ENCODE measurements at regions not wholly inside any gene's neighbourhood (a gene's known extent, or its start where the extent isn't known, plus 50 kb on each side); places are given as distances from the start of the nearest gene placed in this dataset.

DNA sequence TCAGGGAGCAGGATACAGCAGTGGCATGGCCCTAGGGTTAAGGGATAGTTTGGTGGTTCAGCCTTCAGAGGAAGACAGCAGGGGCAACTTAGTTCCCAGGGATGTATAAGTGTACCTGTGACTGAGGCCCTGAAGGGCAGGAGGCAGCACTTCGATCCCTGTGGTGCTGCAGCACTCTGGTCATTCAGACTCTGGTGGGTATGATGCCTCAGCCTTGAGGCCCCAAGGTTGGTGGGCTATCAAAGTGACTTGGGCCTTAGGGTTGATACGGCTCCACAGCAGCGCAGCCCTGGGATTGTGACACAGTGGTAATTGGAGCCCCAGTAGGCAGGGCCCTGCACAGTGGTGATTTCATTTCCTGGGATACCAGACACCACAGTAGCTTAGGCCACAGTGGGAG is 1703.1 kb downstream of the PCDH7 start:
- H2AFZ ChIP-seq: no peak overlapping the region
- DNase-seq (ENCODE audit: low spot score): no peak
- no peaks in the 10 kb centered on the region for H3K4me1 ChIP-seq (ENCODE audit: insufficient read depth)
- no peaks in the 10 kb centered on the region for H4K20me1 ChIP-seq (ENCODE audit: insufficient read depth, poor library complexity, severe bottlenecking)
- H3K9me3 ChIP-seq (ENCODE audit: low read depth): no peaks in the 10 kb centered on the region
- H3K27ac ChIP-seq: no peak overlapping the region
- no peaks in the 10 kb centered on the region for H3K36me3 ChIP-seq (replicated peaks; ENCODE audit: insufficient read depth, low read depth)
- no peak overlapping the region for H3K4me3 ChIP-seq
- WGBS (ENCODE audit: low lambda C conversion rate, missing lambda C conversion rate): 97% methylated on average over 3 of the region's 3 CpGs
- no peaks in the 10 kb centered on the region for H3K27me3 ChIP-seq
- H3K4me2 ChIP-seq: no peak overlapping the region
- TF ChIP-seq, protein P1, sequence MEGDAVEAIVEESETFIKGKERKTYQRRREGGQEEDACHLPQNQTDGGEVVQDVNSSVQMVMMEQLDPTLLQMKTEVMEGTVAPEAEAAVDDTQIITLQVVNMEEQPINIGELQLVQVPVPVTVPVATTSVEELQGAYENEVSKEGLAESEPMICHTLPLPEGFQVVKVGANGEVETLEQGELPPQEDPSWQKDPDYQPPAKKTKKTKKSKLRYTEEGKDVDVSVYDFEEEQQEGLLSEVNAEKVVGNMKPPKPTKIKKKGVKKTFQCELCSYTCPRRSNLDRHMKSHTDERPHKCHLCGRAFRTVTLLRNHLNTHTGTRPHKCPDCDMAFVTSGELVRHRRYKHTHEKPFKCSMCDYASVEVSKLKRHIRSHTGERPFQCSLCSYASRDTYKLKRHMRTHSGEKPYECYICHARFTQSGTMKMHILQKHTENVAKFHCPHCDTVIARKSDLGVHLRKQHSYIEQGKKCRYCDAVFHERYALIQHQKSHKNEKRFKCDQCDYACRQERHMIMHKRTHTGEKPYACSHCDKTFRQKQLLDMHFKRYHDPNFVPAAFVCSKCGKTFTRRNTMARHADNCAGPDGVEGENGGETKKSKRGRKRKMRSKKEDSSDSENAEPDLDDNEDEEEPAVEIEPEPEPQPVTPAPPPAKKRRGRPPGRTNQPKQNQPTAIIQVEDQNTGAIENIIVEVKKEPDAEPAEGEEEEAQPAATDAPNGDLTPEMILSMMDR (IDR thresholded peaks at IDR 0.05; ENCODE audit: poor library complexity): no peak
- no peaks in the 10 kb centered on the region for H3K79me2 ChIP-seq
- H3K9me2 ChIP-seq (replicated peaks; ENCODE audit: insufficient read depth): no peaks in the 10 kb centered on the region

DNA sequence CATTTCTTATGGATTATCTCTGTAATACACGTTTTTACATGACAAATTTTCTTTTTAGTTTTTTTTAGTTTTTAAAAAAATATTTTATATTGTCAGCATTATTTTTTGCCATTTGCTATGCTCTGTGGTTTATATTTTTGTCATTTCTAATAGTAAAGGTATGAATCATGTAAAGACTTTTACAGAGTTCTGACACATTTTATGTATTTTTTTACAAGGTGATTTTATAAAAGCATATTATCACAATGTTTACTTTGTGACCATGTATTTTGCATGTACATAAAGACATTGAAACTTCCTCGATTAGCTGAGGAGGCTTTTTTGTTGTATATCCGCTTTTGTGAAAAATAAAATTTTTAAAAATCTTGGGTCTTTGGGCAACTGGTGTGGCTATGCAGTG is 1705.1 kb downstream of the PCDH7 start:
- no peak for TF ChIP-seq EZH2 (IDR thresholded peaks at IDR 0.05; ENCODE audit: borderline replicate concordance)
- TF ChIP-seq EZH2phosphoT487 (IDR thresholded peaks at IDR 0.05; ENCODE audit: low read depth, severe bottlenecking, unreplicated experiment): no peak
- TF ChIP-seq, protein P1 (IDR thresholded peaks at IDR 0.05; ENCODE audit: poor library complexity): no peak
- no peaks in the 10 kb centered on the region for H3K9me2 ChIP-seq (replicated peaks; ENCODE audit: insufficient read depth)
- H3K27ac ChIP-seq: no peak overlapping the region
- no peak for DNase-seq (ENCODE audit: low spot score)
- H3K9me3 ChIP-seq (ENCODE audit: low read depth): no peaks in the 10 kb centered on the region
- no peak overlapping the region for H2AFZ ChIP-seq
- no peaks in the 10 kb centered on the region for H3K4me1 ChIP-seq (ENCODE audit: insufficient read depth)
- H3K27me3 ChIP-seq: no peaks in the 10 kb centered on the region
- WGBS (ENCODE audit: low lambda C conversion rate, missing lambda C conversion rate): 81% methylated on average over 3 of the region's 3 CpGs
- H4K20me1 ChIP-seq (ENCODE audit: insufficient read depth, poor library complexity, severe bottlenecking): no peaks in the 10 kb centered on the region
- no peak overlapping the region for H3K4me2 ChIP-seq
- H3K36me3 ChIP-seq (replicated peaks; ENCODE audit: insufficient read depth, low read depth): no peaks in the 10 kb centered on the region
- H3K79me2 ChIP-seq: no peaks in the 10 kb centered on the region
- no peak overlapping the region for H3K4me3 ChIP-seq

DNA sequence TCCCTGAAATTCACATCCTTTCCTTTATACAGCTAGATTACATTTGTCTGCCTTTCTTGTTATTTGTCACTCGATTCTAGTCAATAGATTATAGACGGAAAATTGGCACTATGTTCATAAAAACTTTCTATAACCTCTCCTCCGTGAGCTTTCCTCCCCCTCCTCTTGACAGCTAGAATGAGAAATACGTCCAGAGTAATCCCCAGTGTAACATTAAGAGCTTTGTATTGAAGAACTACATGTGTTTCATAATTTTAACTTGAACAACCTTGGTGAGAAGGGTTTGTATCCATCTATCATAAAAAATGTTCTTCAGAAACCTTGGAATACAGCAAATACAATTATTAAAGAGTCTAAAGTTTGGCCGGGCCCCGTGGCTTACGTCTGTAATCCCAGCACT is 1707.4 kb downstream of the PCDH7 start:
- H3K4me3 ChIP-seq: no peak overlapping the region
- no peak overlapping the region for H2AFZ ChIP-seq
- no peaks in the 10 kb centered on the region for H3K4me1 ChIP-seq (ENCODE audit: insufficient read depth)
- H3K79me2 ChIP-seq: no peaks in the 10 kb centered on the region
- no peak overlapping the region for H3K27ac ChIP-seq
- H3K36me3 ChIP-seq (replicated peaks; ENCODE audit: insufficient read depth, low read depth): no peaks in the 10 kb centered on the region
- no peaks in the 10 kb centered on the region for H4K20me1 ChIP-seq (ENCODE audit: insufficient read depth, poor library complexity, severe bottlenecking)
- no peak overlapping the region for H3K4me2 ChIP-seq
- no peaks in the 10 kb centered on the region for H3K9me3 ChIP-seq (ENCODE audit: low read depth)
- no peak for DNase-seq (ENCODE audit: low spot score)
- H3K9me2 ChIP-seq (replicated peaks; ENCODE audit: insufficient read depth): no peaks in the 10 kb centered on the region
- WGBS (ENCODE audit: low lambda C conversion rate, missing lambda C conversion rate): 86% methylated on average over 7 of the region's 7 CpGs
- TF ChIP-seq EZH2 (IDR thresholded peaks at IDR 0.05; ENCODE audit: borderline replicate concordance) (no peak), EZH2phosphoT487 (IDR thresholded peaks at IDR 0.05; ENCODE audit: low read depth, severe bottlenecking, unreplicated experiment) (no peak)
- TF ChIP-seq, protein P1 (IDR thresholded peaks at IDR 0.05; ENCODE audit: poor library complexity): no peak
- no peaks in the 10 kb centered on the region for H3K27me3 ChIP-seq

DNA sequence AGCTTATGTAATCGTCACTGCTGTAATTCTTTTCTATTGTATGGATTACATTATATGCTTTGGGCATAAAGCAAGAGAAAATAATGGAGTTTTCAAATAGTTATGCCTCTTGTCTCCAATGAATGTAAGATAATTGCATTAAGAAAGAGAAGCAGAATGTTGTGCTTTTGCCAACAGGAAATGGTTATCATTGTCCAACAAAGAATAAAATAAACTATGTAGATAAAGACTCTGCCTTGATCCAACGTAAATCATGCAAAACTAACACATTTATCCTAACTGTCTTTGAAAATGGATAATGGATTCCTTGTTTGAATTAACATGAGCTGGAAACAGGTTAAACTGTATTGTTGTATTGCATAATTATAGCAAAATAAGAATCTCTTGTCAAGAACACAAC is 1709.0 kb downstream of the PCDH7 start:
- no peaks in the 10 kb centered on the region for H3K9me3 ChIP-seq (ENCODE audit: low read depth)
- no peak for TF ChIP-seq EZH2 (IDR thresholded peaks at IDR 0.05; ENCODE audit: borderline replicate concordance)
- no peak for TF ChIP-seq EZH2phosphoT487 (IDR thresholded peaks at IDR 0.05; ENCODE audit: low read depth, severe bottlenecking, unreplicated experiment)
- TF ChIP-seq, protein P1 (IDR thresholded peaks at IDR 0.05; ENCODE audit: poor library complexity): no peak
- H3K79me2 ChIP-seq: no peaks in the 10 kb centered on the region
- H3K27me3 ChIP-seq: no peaks in the 10 kb centered on the region
- no peaks in the 10 kb centered on the region for H3K4me1 ChIP-seq (ENCODE audit: insufficient read depth)
- no peaks in the 10 kb centered on the region for H4K20me1 ChIP-seq (ENCODE audit: insufficient read depth, poor library complexity, severe bottlenecking)
- no peaks in the 10 kb centered on the region for H3K9me2 ChIP-seq (replicated peaks; ENCODE audit: insufficient read depth)
- H3K36me3 ChIP-seq (replicated peaks; ENCODE audit: insufficient read depth, low read depth): no peaks in the 10 kb centered on the region
- WGBS (ENCODE audit: low lambda C conversion rate, missing lambda C conversion rate): 58% methylated on average over 2 of the region's 2 CpGs
- no peak for DNase-seq (ENCODE audit: low spot score)
- H2AFZ ChIP-seq: no peak overlapping the region
- H3K27ac ChIP-seq: no peak overlapping the region
- no peak overlapping the region for H3K4me2 ChIP-seq
- no peak overlapping the region for H3K4me3 ChIP-seq
